Left lung (tissue), 4 donors: ENCODE measurements at regions not wholly inside any gene's neighbourhood (a gene's known extent, or its start where the extent isn't known, plus 50 kb on each side); places are given as distances from the start of the nearest gene placed in this dataset.

Experiments
- ATAC-seq: fragments of 200-7000 bp; cut with Tn5 transposase; one replicate; pipeline ENCODE4 v1.9.1; 2020; ENCODE audit warnings: moderate library complexity
- DNase-seq, 4 donors: peaks; one replicate each; pipeline ENCODE4 v3.0.0-alpha.2; 2013 to 2020
- H3K27ac ChIP-seq, 2 donors: fragments of 200-600 bp; sonication (generic) in 1 of 2; one replicate each; pipeline versions ENCODE4 v1.5.0 to v1.8.0; 2020 to 2021
- H3K27me3 ChIP-seq, 2 donors: fragments of 200-600 bp; sonication (generic) in 1 of 2; one replicate each; pipeline versions ENCODE4 v1.5.0 to v1.8.0; 2020 to 2021
- H3K36me3 ChIP-seq, 2 donors: fragments of 200-600 bp; sonication (generic) in 1 of 2; one replicate each; pipeline versions ENCODE4 v1.5.0 to v1.8.0; 2020 to 2021
- H3K4me1 ChIP-seq, 2 donors: fragments of 200-600 bp; one replicate each; pipeline ENCODE4 v1.8.0; 2021
- H3K4me3 ChIP-seq, 2 donors: fragments of 200-600 bp; sonication (generic) in 1 of 2; one replicate each; pipeline versions ENCODE4 v1.5.0 to v1.8.0; 2020 to 2021; ENCODE audit warnings: mild to moderate bottlenecking in 1 of 2
- H3K9me3 ChIP-seq, 2 donors: fragments of 200-600 bp; sonication (generic) in 1 of 2; one replicate each; pipeline versions ENCODE4 v1.5.0 to v1.8.0; 2020 to 2021
- CTCF ChIP-seq, 2 donors: fragments of 200-600 bp; sonication (generic) in 1 of 2; IDR thresholded peaks; one replicate each; pipeline versions ENCODE4 v1.5.0 to v1.8.0; 2021; ENCODE audit warnings: antibody characterized with exemption in 2 of 2
- intact Hi-C, 2 donors: fragments of 100-400 bp; cut with DNase I; formaldehyde crosslinking; loops; one replicate each; pipeline versions ENCODE4 v1.11.2 to v1.14.2; 2022
- donor health status: DM: no; HTN: yes; CAD: no.
- donor health status: DM: no; HTN: no; CAD: no.

DNA sequence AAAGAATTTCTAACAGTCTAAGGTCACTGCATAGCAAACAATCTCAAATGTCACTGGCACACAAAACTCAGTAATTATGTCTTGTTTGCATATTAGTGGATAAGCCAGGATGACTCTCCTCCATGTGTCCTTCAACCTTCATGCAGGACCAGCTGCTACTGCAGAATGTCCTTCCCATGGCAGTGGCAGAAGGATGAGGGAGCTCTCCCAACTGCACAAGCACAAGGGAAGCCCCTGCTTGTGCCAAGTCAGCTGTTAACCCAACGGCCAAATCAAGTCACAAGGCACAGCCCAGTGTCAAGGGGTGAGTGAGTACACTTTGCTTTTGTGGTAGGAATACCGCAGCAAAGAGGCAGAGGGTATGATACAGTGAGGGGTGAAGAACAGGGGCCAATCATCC is 59.3 kb upstream of the VWC2 start:
- Histone ChIP-seq H3K27ac (no peak overlapping the region), H3K27me3 (no peaks in the 10 kb centered on the region), H3K4me1 (no peaks in the 10 kb centered on the region), H3K9me3 (peaks cover 0 to 2% of the 10 kb centered on the region in 2 donors), H3K4me3 (no peak overlapping the region), H3K36me3 (no peaks in the 10 kb centered on the region)
- TF ChIP-seq CTCF (IDR thresholded peaks at IDR 0.05), result no peak
- DNase-seq (no peak), ATAC-seq (no peak)
- intact Hi-C loops, result no loop called here

GRCh38 chr7:49715486-49715885 is 58.0 kb upstream of the VWC2 start:
- no peaks in the 10 kb centered on the region for H3K27me3 ChIP-seq
- H3K27ac ChIP-seq, result no peak overlapping the region
- H3K4me3 ChIP-seq, result no peak overlapping the region
- no peak for TF ChIP-seq CTCF (IDR thresholded peaks at IDR 0.05)
- peaks cover 0 to 2% of the 10 kb centered on the region in 2 donors for H3K9me3 ChIP-seq
- no peaks in the 10 kb centered on the region for H3K36me3 ChIP-seq
- no peak for DNase-seq
- intact Hi-C loops, result no loop called here
- no peak for ATAC-seq
- H3K4me1 ChIP-seq, result no peaks in the 10 kb centered on the region

DNA sequence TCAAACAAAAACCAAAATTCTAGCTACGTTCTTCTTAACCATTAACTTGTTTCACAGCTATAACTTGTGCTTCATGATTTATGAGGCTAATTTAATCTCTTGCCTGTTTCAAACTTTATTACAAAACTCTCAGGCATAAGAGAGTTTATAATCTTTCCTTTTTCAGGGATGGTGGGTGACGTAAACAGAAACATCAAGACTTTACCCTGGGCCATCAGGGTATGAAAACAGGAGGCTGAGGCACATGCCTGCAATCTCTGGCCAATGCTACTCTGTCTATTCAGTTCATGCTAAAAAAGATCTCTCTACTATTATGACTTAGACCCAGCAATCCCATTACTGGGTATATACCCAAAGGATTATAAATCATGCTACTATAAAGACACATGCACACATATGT is 55.9 kb upstream of the VWC2 start:
- ATAC-seq, result no peak

DNA sequence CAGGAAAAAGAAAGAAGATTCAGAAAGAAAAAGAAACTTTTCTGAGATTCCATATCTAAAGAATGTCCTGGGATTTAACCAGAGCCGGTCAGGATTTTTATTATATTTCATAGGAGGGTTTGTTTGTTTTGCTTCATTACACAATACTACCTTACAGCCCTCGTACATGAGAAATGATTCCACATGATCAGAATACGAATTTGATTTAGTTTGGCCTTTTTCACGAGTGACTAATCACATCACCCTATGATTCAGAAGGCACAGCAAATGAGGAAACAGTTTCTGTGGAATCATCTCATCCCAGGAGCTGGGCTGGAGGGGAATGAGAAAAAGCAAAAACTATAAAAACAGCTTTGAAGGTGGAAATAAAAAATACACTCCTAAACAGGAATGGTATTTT is 54.7 kb upstream of the VWC2 start:
- Histone ChIP-seq H3K27me3 (no peaks in the 10 kb centered on the region), H3K27ac (no peak overlapping the region), H3K4me1 (no peaks in the 10 kb centered on the region), H3K4me3 (no peak overlapping the region), H3K9me3 (no peaks in the 10 kb centered on the region), H3K36me3 (no peaks in the 10 kb centered on the region)
- ATAC-seq, result no peak
- TF ChIP-seq CTCF (IDR thresholded peaks at IDR 0.05), result no peak
- no peak for DNase-seq
- intact Hi-C loops, result no loop called here

More for the DNA sequence above, 55.9 kb upstream of the VWC2 start:
- H3K4me3 ChIP-seq, result no peak overlapping the region
- intact Hi-C loops, result no loop called here
- H3K36me3 ChIP-seq, result no peaks in the 10 kb centered on the region
- no peak for TF ChIP-seq CTCF (IDR thresholded peaks at IDR 0.05)
- DNase-seq, result no peak
- H3K27ac ChIP-seq, result no peak overlapping the region
- H3K9me3 ChIP-seq, result no peaks in the 10 kb centered on the region
- no peaks in the 10 kb centered on the region for H3K27me3 ChIP-seq
- H3K4me1 ChIP-seq, result no peaks in the 10 kb centered on the region

DNA sequence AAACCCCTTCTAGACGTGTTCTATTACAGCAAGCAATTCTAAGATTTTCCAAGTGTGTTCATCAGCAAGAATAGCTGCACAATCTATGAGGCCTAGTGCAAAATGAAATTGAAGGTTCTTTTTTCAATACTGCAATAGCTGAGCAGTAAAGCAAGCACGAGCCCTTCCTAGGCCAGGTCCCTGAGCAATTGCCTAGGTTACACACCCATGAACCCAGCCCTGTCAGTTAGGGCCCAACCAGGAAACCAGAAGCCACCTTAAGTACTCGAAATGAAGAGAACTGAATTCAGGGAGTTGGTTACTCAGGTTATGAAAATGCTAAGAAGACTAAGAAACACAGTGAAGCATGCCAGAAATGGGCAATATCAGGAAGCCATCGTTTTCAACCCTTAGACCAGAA is 52.0 kb upstream of the VWC2 start:
- intact Hi-C loops, result no loop called here
- Histone ChIP-seq H3K9me3 (no peaks in the 10 kb centered on the region), H3K27ac (no peak overlapping the region), H3K27me3 (no peaks in the 10 kb centered on the region), H3K4me1 (no peaks in the 10 kb centered on the region), H3K36me3 (no peaks in the 10 kb centered on the region), H3K4me3 (no peak overlapping the region)
- ATAC-seq (no peak), DNase-seq (no peak)
- no peak for TF ChIP-seq CTCF (IDR thresholded peaks at IDR 0.05)
